K562 (cell line): ENCODE measurements at regions not wholly inside any gene's neighbourhood (a gene's known extent, or its start where the extent isn't known, plus 50 kb on each side); places are given as distances from the start of the nearest gene placed in this dataset.

ENCODE experiments used
- AFF4 ChIP-seq: sonication (generic); formaldehyde crosslinking; IDR thresholded peaks from 2 replicates; pipeline ENCODE4 v1.8.0; 2023; ENCODE audit warnings: mild to moderate bottlenecking, missing genetic modification reagents
- CBX2 ChIP-seq: fragments of 200-600 bp; sonication (generic); IDR thresholded peaks from one replicate; pipeline ENCODE4 v1.6.1; 2012; ENCODE audit warnings: mild to moderate bottlenecking, low read length, inconsistent platforms; ENCODE audit not compliant: insufficient read depth, poor library complexity, severe bottlenecking
- CHD4 ChIP-seq: fragments of 200-600 bp; sonication (generic); IDR thresholded peaks from 3 replicates; pipeline ENCODE4 v1.6.1; 2012; ENCODE audit warnings: low read depth, mild to moderate bottlenecking, mixed read lengths, low read length, inconsistent platforms; ENCODE audit not compliant: insufficient read depth, insufficient replicate concordance, poor library complexity, severe bottlenecking
- NCOR1 ChIP-seq: fragments of 450-650 bp; IDR thresholded peaks from 2 replicates; pipeline ENCODE4 v1.6.1; 2016; ENCODE audit warnings: mild to moderate bottlenecking, moderate library complexity
- NR0B1 ChIP-seq: fragments of 450-650 bp; IDR thresholded peaks from one replicate; pipeline ENCODE4 v1.6.1; 2018; ENCODE audit warnings: mild to moderate bottlenecking, moderate library complexity; ENCODE audit not compliant: partially characterized antibody
- NR2C2 ChIP-seq, 2 experiments: fragments of 200-800 bp in 1 of 2; sonication (Bioruptor generic) in 1 of 2; sonication (generic) in 1 of 2; formaldehyde crosslinking in 1 of 2; IDR thresholded peaks; 2 replicates each; pipeline versions ENCODE4 v1.6.1 to v1.8.0; 2016 to 2022; ENCODE audit warnings: mild to moderate bottlenecking in 1 of 2, missing compliant biosample characterization in 1 of 2, missing genetic modification characterization in 1 of 2, missing genetic modification reagents in 1 of 2
- NR4A1 ChIP-seq, 2 experiments: fragments of 250-450 bp in 1 of 2; fragments of 450-650 bp in 1 of 2; sonication (Bioruptor Pico) in 1 of 2; IDR thresholded peaks; 2 replicates each; pipeline versions ENCODE4 v1.4.0 to v1.6.1; 2016 to 2020; ENCODE audit warnings: mild to moderate bottlenecking in 2 of 2, missing compliant biosample characterization in 1 of 2, missing genetic modification characterization in 1 of 2, moderate library complexity in 1 of 2
- TGIF2 ChIP-seq: sonication (generic); formaldehyde crosslinking; IDR thresholded peaks from 2 replicates; pipeline ENCODE4 v1.8.1; 2022; ENCODE audit warnings: mild to moderate bottlenecking, missing genetic modification reagents, moderate library complexity
- UBTF ChIP-seq, 2 experiments: IDR thresholded peaks; 2 replicates each; pipeline ENCODE4 v1.6.1; 2012; ENCODE audit warnings: improper control_type of control experiment in 2 of 2, low read depth in 2 of 2, low read length in 2 of 2, borderline replicate concordance in 1 of 2
- ZNF780A ChIP-seq: fragments of 250-450 bp; sonication (Bioruptor Pico); IDR thresholded peaks from 2 replicates; pipeline ENCODE4 v1.5.0; 2021; ENCODE audit warnings: mild to moderate bottlenecking

GRCh38 chr1:2867087-2867425 lies 65.6 kb upstream of the TTC34 start (continued):
- no peak for TF ChIP-seq NR0B1
- no peak for TF ChIP-seq AFF4
- TF ChIP-seq ZNF780A (CRISPR knock-in tag): no peak
- TF ChIP-seq CHD4: no peak
- no peak for TF ChIP-seq TGIF2 (CRISPR knock-in tag)
- no peak for TF ChIP-seq NCOR1
- no peak for TF ChIP-seq CBX2
- TF ChIP-seq UBTF (IDR thresholded peaks at IDR 0.05; ENCODE audit: borderline replicate concordance in 1 of 2, low read depth in 2 of 2, low read length in 2 of 2): no peak
- TF ChIP-seq NR4A1 (CRISPR knock-in tag; IDR thresholded peaks at IDR 0.05): no peak
- TF ChIP-seq NR4A1 (tag; IDR thresholded peaks at IDR 0.05): no peak
- TF ChIP-seq NR2C2 (CRISPR knock-in tag; IDR thresholded peaks at IDR 0.05): no peak
- TF ChIP-seq NR2C2 (tag; IDR thresholded peaks at IDR 0.05): no peak
- TF ChIP-seq, all 486 proteins: peak for 0
